Esophagus squamous epithelium (tissue), 5 donors: ENCODE measurements at regions not wholly inside any gene's neighbourhood (a gene's known extent, or its start where the extent isn't known, plus 50 kb on each side); places are given as distances from the start of the nearest gene placed in this dataset.

Experiments used
- DNase-seq: peaks from one replicate; lab custom pipeline; 2025; lab: John Stamatoyannopoulos, UW
- H3K27ac ChIP-seq, 4 donors: fragments of 200-600 bp; sonication (generic); one replicate each; pipeline ENCODE4 v1.5.1; 2016 to 2019; ENCODE audit warnings: mild to moderate bottlenecking in 1 of 4
- H3K27me3 ChIP-seq, 4 donors: fragments of 200-600 bp; sonication (generic); 1 replicate in 3 of 4; 2 replicates in 1 of 4; pipeline versions ENCODE4 v1.5.1 to v1.6.0; 2017 to 2021; ENCODE audit warnings: antibody characterized with exemption in 1 of 4
- H3K36me3 ChIP-seq, 3 donors: fragments of 200-600 bp; sonication (generic); one replicate each; pipeline ENCODE4 v1.5.1; 2016 to 2019
- H3K4me1 ChIP-seq, 3 donors: fragments of 200-600 bp; sonication (generic); one replicate each; pipeline ENCODE4 v1.5.1; 2017 to 2019
- H3K4me3 ChIP-seq, 4 donors: fragments of 200-600 bp; sonication (generic); 1 replicate in 3 of 4; 2 replicates in 1 of 4; pipeline ENCODE4 v1.5.1; 2016 to 2019; ENCODE audit warnings: mild to moderate bottlenecking in 2 of 4, moderate library complexity in 1 of 4
- H3K9me3 ChIP-seq, 3 donors: fragments of 200-600 bp; sonication (generic); one replicate each; pipeline ENCODE4 v1.5.1; 2016 to 2019
- CTCF ChIP-seq, 6 experiments: fragments of 450-650 bp in 4 of 6; fragments of 200-600 bp in 2 of 6; sonication (generic) in 2 of 6; IDR thresholded peaks; one replicate each; pipeline ENCODE4 v1.5.1; 2016 to 2019; ENCODE audit warnings: antibody characterized with exemption in 6 of 6, mild to moderate bottlenecking in 4 of 6, moderate library complexity in 4 of 6
- POLR2A ChIP-seq, 4 donors: fragments of 450-650 bp; IDR thresholded peaks; one replicate each; pipeline ENCODE4 v1.6.1; 2017; ENCODE audit warnings: antibody characterized with exemption in 4 of 4, mild to moderate bottlenecking in 4 of 4, moderate library complexity in 3 of 4
- WGBS, 2 donors: methylation state at CpG; one replicate each; pipeline ENCODE4 v1.1.5; 2018; 5-methylcytosine and 5-hydroxymethylcytosine counted together
- intact Hi-C: fragments of 100-400 bp; cut with DNase I; formaldehyde crosslinking; loops from one replicate; pipeline ENCODE4 v1.15.0; 2022
- donor health status: DM: yes; HTN: yes; CAD: no.

- TF ChIP-seq POLR2A (IDR thresholded peaks at IDR 0.05) (no peak), CTCF (IDR thresholded peaks at IDR 0.05) (no peak)
- H3K27me3 ChIP-seq: no peaks in the 10 kb centered on the region
- no peaks in the 10 kb centered on the region for H3K4me1 ChIP-seq
- no peak for DNase-seq
- 93 to 94% methylated on average over 6 to 7 of the region's 7 CpGs for WGBS, 2 donors
- no peak overlapping the region for H3K27ac ChIP-seq
- no peaks in the 10 kb centered on the region for H3K9me3 ChIP-seq
- peaks cover 0 to 29% (median 0%) of the 10 kb centered on the region in 3 donors for H3K36me3 ChIP-seq
- intact Hi-C loops: no loop called here
- H3K4me3 ChIP-seq: no peak overlapping the region
Measured at GRCh38 chr10:28149746-28150145, 150.9 kb upstream of the ODAD2 start.

- TF ChIP-seq CTCF (IDR thresholded peaks at IDR 0.05) (no peak), POLR2A (IDR thresholded peaks at IDR 0.05) (no peak)
- 85 to 91% methylated on average over 4 of the region's 4 CpGs for WGBS, 2 donors
- Histone ChIP-seq H3K27me3 (no peaks in the 10 kb centered on the region), H3K36me3 (peaks cover 0 to 29% (median 0%) of the 10 kb centered on the region in 3 donors), H3K27ac (no peak overlapping the region), H3K4me1 (no peaks in the 10 kb centered on the region), H3K4me3 (no peak overlapping the region), H3K9me3 (no peaks in the 10 kb centered on the region)
- no peak for DNase-seq
- intact Hi-C loops: no loop called here
Measured at GRCh38 chr10:28147706-28148105, 148.8 kb upstream of the ODAD2 start.

GRCh38 chr10:28139138-28139537 lies 140.3 kb upstream of the ODAD2 start:
- intact Hi-C loops: no loop called here

GRCh38 chr10:28137907-28138880 lies 139.3 kb upstream of the ODAD2 start:
- peaks cover 0 to 5% (median 0%) of the 10 kb centered on the region in 3 donors for H3K36me3 ChIP-seq
- H3K9me3 ChIP-seq: peaks cover 0 to 11% (median 11%) of the 10 kb centered on the region in 3 donors
- 39 to 47% methylated on average over 1 of the region's 1 CpG for WGBS, 2 donors
- H3K27ac ChIP-seq: no peak overlapping the region
- no peak for DNase-seq
- intact Hi-C loops: no loop called here
- no peaks in the 10 kb centered on the region for H3K4me1 ChIP-seq
- H3K27me3 ChIP-seq: no peaks in the 10 kb centered on the region
- no peak overlapping the region for H3K4me3 ChIP-seq
- TF ChIP-seq CTCF (IDR thresholded peaks at IDR 0.05) (no peak), POLR2A (IDR thresholded peaks at IDR 0.05) (no peak)

More at GRCh38 chr10:28139138-28139537, 140.3 kb upstream of the ODAD2 start:
- H3K27me3 ChIP-seq: no peaks in the 10 kb centered on the region
- no peaks in the 10 kb centered on the region for H3K4me1 ChIP-seq
- WGBS, 2 donors: 87 to 100% methylated on average over 2 of the region's 2 CpGs
- no peak overlapping the region for H3K4me3 ChIP-seq
- DNase-seq: no peak
- H3K36me3 ChIP-seq: peaks cover 0 to 5% (median 0%) of the 10 kb centered on the region in 3 donors
- TF ChIP-seq POLR2A (IDR thresholded peaks at IDR 0.05): no peak
- no peak for TF ChIP-seq CTCF (IDR thresholded peaks at IDR 0.05)
- H3K27ac ChIP-seq: no peak overlapping the region
- peaks cover 0 to 11% (median 11%) of the 10 kb centered on the region in 3 donors for H3K9me3 ChIP-seq

- Histone ChIP-seq H3K9me3 (peaks cover 0 to 11% (median 11%) of the 10 kb centered on the region in 3 donors), H3K27ac (no peak overlapping the region), H3K4me1 (no peaks in the 10 kb centered on the region), H3K4me3 (no peak overlapping the region), H3K36me3 (no peaks in the 10 kb centered on the region), H3K27me3 (no peaks in the 10 kb centered on the region)
- intact Hi-C loops: no loop called here
- TF ChIP-seq CTCF (IDR thresholded peaks at IDR 0.05) (no peak), POLR2A (IDR thresholded peaks at IDR 0.05) (no peak)
- no peak for DNase-seq
Measured at GRCh38 chr10:28135258-28135657, 136.4 kb upstream of the ODAD2 start.
